C4-2B (cell line): ENCODE measurements at regions not wholly inside any gene's neighbourhood (a gene's known extent, or its start where the extent isn't known, plus 50 kb on each side); places are given as distances from the start of the nearest gene placed in this dataset.

Experiments used
- CTCF ChIP-seq: fragments of 450-650 bp; conservative IDR thresholded peaks from 2 replicates; pipeline ENCODE4 v1.5.1; 2017; ENCODE audit warnings: mild to moderate bottlenecking
- ZFX ChIP-seq: fragments of 450-650 bp; IDR thresholded peaks from 2 replicates; pipeline ENCODE4 v1.6.1; 2017

- TF ChIP-seq CTCF = no peak
- TF ChIP-seq ZFX = no peak
Measured at GRCh38 chr13:112153364-112153763, 86.4 kb downstream of the SOX1 start.
